Activated CD4-positive, alpha-beta memory T cell treated with anti-CD3 and anti-CD28 coated beads, Interleukin-2, amount 10 ng/mL, durations not matched to agents 7 days and 5 days (primary cell): ENCODE measurements at regions not wholly inside any gene's neighbourhood (a gene's known extent, or its start where the extent isn't known, plus 50 kb on each side); places are given as distances from the start of the nearest gene placed in this dataset.

ENCODE experiments used
- CTCF ChIA-PET: fragments of 350-600 bp; sonication (Branson Sonifier 250); formaldehyde crosslinking; loops from one replicate; lab custom pipeline; 2021; ENCODE audit warnings: antibody characterized with exemption, inconsistent platforms; lab: Charles Lee
- POLR2A ChIA-PET: fragments of 350-600 bp; sonication (Branson Sonifier 250); formaldehyde crosslinking; loops from one replicate; lab custom pipeline; 2021; ENCODE audit warnings: antibody characterized with exemption; lab: Charles Lee
- DNase-seq: peaks from one replicate; pipeline ENCODE4 v3.0.0-alpha.2; 2020
- H3K27ac Mint-ChIP-seq: one replicate; pipeline ENCODE4 v1.8.0; 2021; ENCODE audit warnings: mild to moderate bottlenecking, mixed read lengths
- H3K27me3 Mint-ChIP-seq: one replicate; pipeline ENCODE4 v1.8.0; 2021; ENCODE audit warnings: mixed read lengths
- H3K36me3 Mint-ChIP-seq: one replicate; pipeline ENCODE4 v1.8.0; 2021; ENCODE audit warnings: low read depth, mixed read lengths
- H3K4me1 Mint-ChIP-seq: one replicate; pipeline ENCODE4 v1.8.0; 2021; ENCODE audit warnings: mixed read lengths
- H3K4me3 Mint-ChIP-seq: one replicate; pipeline ENCODE4 v1.8.0; 2021; ENCODE audit warnings: mild to moderate bottlenecking, mixed read lengths
- H3K9me3 Mint-ChIP-seq: one replicate; pipeline ENCODE4 v1.8.0; 2021; ENCODE audit warnings: mixed read lengths

DNA sequence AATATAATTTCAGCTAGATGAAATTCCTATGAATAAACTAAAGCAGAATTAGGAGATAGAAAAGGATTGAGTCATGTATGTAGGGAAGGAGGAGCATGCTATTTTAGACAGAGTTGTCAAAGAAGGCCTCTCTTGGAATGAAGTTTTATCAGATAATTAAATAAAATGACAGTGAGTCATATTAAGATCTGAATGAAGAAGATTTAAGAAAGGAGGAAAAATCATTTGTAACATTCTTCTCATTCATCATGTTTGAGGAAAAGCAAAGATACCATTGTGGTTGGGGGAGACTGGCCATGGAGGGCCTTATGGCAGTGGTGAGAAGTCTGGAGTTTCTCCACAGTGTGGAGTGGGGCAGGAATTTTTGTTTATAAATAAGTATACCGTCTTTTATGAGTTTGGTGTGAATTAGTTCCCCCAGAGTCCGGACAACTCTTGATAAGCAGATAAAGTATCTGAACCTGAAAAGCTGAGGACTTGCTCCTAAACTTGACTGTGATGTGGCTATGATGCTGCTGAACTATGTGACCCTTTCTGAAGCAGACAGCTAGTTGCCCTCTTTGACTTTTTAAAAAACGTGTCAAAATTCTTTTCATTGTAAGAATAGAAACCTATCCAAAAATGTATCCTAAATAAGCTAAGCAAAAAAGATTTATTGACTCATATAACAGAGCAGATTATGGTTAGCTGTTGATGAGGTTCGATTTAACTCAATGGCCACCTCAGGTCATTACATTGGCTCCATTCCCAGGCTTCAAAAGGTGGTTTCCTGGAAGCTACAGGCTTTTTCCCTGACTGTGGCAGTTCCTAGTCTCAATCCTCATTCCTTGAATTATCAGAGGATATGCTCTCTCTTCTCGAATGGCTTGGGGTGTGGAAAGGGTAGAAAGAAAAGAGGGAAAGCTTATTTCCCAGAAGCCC, 90.8 kb downstream of the LHX9 start:
- Mint-ChIP-seq H3K4me1 (no peaks in the 10 kb centered on the region), H3K36me3 (peaks cover 13% of the 10 kb centered on the region), H3K4me3 (no peak overlapping the region), H3K27me3 (peaks cover 6% of the 10 kb centered on the region), H3K27ac (no peak overlapping the region), H3K9me3 (peaks cover 22% of the 10 kb centered on the region)
- ChIA-PET CTCF (no interaction called here), POLR2A (no interaction called here)
- no peak for DNase-seq

DNA sequence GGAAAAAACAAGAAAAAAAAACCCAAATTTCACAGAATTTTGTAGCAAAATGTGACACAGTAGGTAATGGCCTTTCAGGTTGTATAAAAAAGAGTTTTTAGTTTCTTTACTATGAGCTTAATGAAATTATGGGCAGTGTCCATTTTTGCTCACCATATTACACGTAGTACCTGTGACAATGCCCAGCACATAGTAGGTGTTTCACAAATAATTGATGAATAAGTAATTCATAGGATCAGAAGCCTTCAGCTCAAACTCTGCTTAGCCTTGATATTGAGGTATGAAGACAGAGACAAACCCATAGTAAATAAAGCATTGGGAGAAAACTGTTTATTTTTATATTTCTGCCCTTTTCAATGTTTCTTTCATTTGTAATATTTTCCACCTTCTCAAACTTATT, 97.2 kb downstream of the LHX9 start:
- POLR2A ChIA-PET = interaction anchor here (0.8 kb wide), 1 partner anchor 97 kb away, joined by 3 read pairs; the partner anchor contains the start of gene LHX9
- Mint-ChIP-seq H3K9me3 (peaks cover 15% of the 10 kb centered on the region), H3K27me3 (peaks cover 2% of the 10 kb centered on the region), H3K36me3 (peaks cover 2% of the 10 kb centered on the region), H3K4me3 (no peak overlapping the region), H3K27ac (no peak overlapping the region), H3K4me1 (no peaks in the 10 kb centered on the region)
- no peak for DNase-seq
- CTCF ChIA-PET = no interaction called here

GRCh38 chr1:198015309-198015708, 98.1 kb downstream of the LHX9 start:
- H3K27me3 Mint-ChIP-seq = peaks cover 2% of the 10 kb centered on the region
- H3K36me3 Mint-ChIP-seq = no peaks in the 10 kb centered on the region
- no peak overlapping the region for H3K27ac Mint-ChIP-seq
- POLR2A ChIA-PET = interaction anchor here (0.8 kb wide), 1 partner anchor 98 kb away, joined by 3 read pairs; the partner anchor contains the start of gene LHX9
- CTCF ChIA-PET = no interaction called here
- no peak overlapping the region for H3K4me3 Mint-ChIP-seq
- H3K4me1 Mint-ChIP-seq = no peaks in the 10 kb centered on the region
- peaks cover 7% of the 10 kb centered on the region for H3K9me3 Mint-ChIP-seq
- no peak for DNase-seq

DNA sequence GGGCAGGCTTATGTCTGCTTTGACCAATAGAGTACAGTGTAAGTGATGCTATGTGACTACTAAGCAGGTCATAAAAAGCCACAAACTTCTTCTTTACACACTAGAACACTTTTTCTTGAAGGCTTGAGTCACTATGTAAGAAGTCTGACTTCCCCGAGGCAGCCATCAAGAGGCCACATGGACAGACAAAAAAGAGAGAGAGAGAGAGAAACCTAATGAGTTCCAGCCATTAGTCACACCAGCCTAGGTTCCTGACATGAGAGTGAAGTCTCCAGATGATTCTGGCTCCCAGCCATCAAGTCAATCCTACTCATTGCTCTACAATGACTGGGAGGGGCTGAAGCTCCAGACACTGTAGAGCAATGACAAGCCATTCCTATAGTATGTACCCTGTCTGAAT, 101.4 kb downstream of the LHX9 start:
- no peaks in the 10 kb centered on the region for H3K9me3 Mint-ChIP-seq
- DNase-seq = no peak
- POLR2A ChIA-PET = no interaction called here

DNA sequence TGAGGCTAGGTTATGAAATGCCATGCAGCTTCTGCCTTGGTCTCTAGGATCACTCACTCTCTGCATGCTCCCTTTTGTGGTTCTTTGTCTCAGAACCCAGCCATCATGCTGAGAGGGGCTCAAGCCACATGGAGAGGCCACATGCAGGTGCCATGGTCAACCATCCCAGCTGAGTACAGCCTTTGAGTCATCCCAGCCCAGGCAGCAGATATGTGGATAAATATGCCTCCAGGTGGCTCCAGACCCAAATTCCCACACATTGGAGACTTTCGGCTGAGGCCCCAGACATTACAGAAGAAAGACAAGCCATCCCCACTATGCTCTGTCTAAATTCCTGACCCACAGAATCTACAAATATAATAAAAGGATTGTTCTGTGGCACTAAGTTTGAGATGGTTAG, 102.0 kb downstream of the LHX9 start:
- H3K4me1 Mint-ChIP-seq = no peaks in the 10 kb centered on the region
- CTCF ChIA-PET = no interaction called here
- no peaks in the 10 kb centered on the region for H3K9me3 Mint-ChIP-seq
- H3K27ac Mint-ChIP-seq = no peak overlapping the region
- H3K27me3 Mint-ChIP-seq = peaks cover 1% of the 10 kb centered on the region
- H3K4me3 Mint-ChIP-seq = no peak overlapping the region
- no peaks in the 10 kb centered on the region for H3K36me3 Mint-ChIP-seq
- no peak for DNase-seq
- POLR2A ChIA-PET = no interaction called here

More for the DNA sequence above, 101.4 kb downstream of the LHX9 start:
- no peaks in the 10 kb centered on the region for H3K36me3 Mint-ChIP-seq
- CTCF ChIA-PET = no interaction called here
- H3K27ac Mint-ChIP-seq = no peak overlapping the region
- H3K4me3 Mint-ChIP-seq = no peak overlapping the region
- no peaks in the 10 kb centered on the region for H3K4me1 Mint-ChIP-seq
- peaks cover 1% of the 10 kb centered on the region for H3K27me3 Mint-ChIP-seq

GRCh38 chr1:198024336-198024735, 107.2 kb downstream of the LHX9 start:
- no peak overlapping the region for H3K27ac Mint-ChIP-seq
- no peak for DNase-seq
- H3K36me3 Mint-ChIP-seq = no peaks in the 10 kb centered on the region
- ChIA-PET CTCF (no interaction called here), POLR2A (no interaction called here)
- H3K27me3 Mint-ChIP-seq = peaks cover 6% of the 10 kb centered on the region
- no peak overlapping the region for H3K4me3 Mint-ChIP-seq
- H3K9me3 Mint-ChIP-seq = no peaks in the 10 kb centered on the region
- no peaks in the 10 kb centered on the region for H3K4me1 Mint-ChIP-seq

- CTCF ChIA-PET = no interaction called here
Measured at GRCh38 chr1:198024782-198025181, 107.6 kb downstream of the LHX9 start.

GRCh38 chr1:198030682-198031081, 113.5 kb downstream of the LHX9 start:
- Mint-ChIP-seq H3K9me3 (no peaks in the 10 kb centered on the region), H3K4me3 (no peak overlapping the region), H3K27ac (no peak overlapping the region), H3K36me3 (no peaks in the 10 kb centered on the region), H3K4me1 (peaks cover 6% of the 10 kb centered on the region), H3K27me3 (peaks cover 5% of the 10 kb centered on the region)
- ChIA-PET CTCF (interaction anchor here (1.0 kb wide), 1 partner anchor 13 kb away, joined by 3 read pairs; no protein-coding TSS in a partner anchor), POLR2A (no interaction called here)
- no peak for DNase-seq

More at GRCh38 chr1:198024782-198025181, 107.6 kb downstream of the LHX9 start:
- POLR2A ChIA-PET = no interaction called here
- no peak overlapping the region for H3K27ac Mint-ChIP-seq
- no peaks in the 10 kb centered on the region for H3K9me3 Mint-ChIP-seq
- H3K27me3 Mint-ChIP-seq = peaks cover 6% of the 10 kb centered on the region
- no peak for DNase-seq
- no peak overlapping the region for H3K4me3 Mint-ChIP-seq
- no peaks in the 10 kb centered on the region for H3K4me1 Mint-ChIP-seq
- H3K36me3 Mint-ChIP-seq = no peaks in the 10 kb centered on the region

- Mint-ChIP-seq H3K27ac (no peak overlapping the region), H3K36me3 (no peaks in the 10 kb centered on the region), H3K9me3 (no peaks in the 10 kb centered on the region), H3K4me1 (peaks cover 6% of the 10 kb centered on the region), H3K4me3 (no peak overlapping the region), H3K27me3 (peaks cover 5% of the 10 kb centered on the region)
- DNase-seq = no peak
- CTCF ChIA-PET = interaction anchor here (1.0 kb wide), 1 partner anchor 13 kb away, joined by 3 read pairs; no protein-coding TSS in a partner anchor
- POLR2A ChIA-PET = no interaction called here
Measured at GRCh38 chr1:198031086-198031485, 113.9 kb downstream of the LHX9 start.

DNA sequence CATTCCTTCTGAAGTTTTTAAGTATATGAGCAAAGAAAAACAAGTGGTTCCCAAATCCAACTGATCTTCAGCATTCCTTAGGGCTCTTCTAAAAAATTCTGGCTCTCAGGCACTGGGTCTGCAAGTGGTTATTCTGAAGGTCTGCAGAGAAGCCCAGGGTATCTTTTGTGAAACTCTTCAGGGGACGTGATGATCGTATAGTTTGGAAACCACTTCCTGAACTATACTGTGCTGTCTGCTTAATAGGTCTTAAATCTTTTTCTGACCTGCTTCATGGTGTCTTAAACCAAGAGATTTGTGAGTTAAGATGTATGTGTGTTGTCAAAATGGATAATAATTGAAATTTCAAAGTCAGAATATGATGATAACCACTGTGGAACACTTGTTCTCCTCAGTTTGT, 115.5 kb downstream of the LHX9 start:
- Mint-ChIP-seq H3K36me3 (no peaks in the 10 kb centered on the region), H3K27me3 (peaks cover 3% of the 10 kb centered on the region), H3K9me3 (no peaks in the 10 kb centered on the region), H3K4me3 (no peak overlapping the region), H3K27ac (no peak overlapping the region), H3K4me1 (peaks cover 6% of the 10 kb centered on the region)
- POLR2A ChIA-PET = no interaction called here
- CTCF ChIA-PET = no interaction called here
- no peak for DNase-seq

DNA sequence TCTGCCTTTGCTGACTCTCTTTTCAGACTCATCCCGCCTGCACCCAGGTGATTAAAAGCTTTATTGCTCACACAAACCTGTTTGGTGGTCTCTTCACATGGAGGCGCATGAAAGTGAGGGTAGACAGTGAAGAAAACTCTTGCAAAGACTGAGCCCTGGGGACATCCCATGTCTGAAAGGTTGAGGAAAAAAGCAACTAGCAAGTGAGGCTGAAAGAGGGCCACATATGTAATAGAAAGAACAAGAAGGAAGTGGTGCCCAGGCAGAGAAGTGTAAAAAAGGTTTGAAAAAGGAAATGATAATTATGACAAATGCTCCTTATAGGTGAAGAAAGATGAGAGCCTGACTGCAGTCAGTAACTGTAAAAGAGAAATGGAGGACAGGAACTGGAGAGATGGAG, 115.9 kb upstream of the NEK7 start:
- Mint-ChIP-seq H3K9me3 (peaks cover 1% of the 10 kb centered on the region), H3K36me3 (no peaks in the 10 kb centered on the region), H3K27me3 (peaks cover under 1% of the 10 kb centered on the region), H3K4me3 (no peak overlapping the region), H3K27ac (no peak overlapping the region), H3K4me1 (no peaks in the 10 kb centered on the region)
- DNase-seq = no peak
- CTCF ChIA-PET = no interaction called here
- POLR2A ChIA-PET = no interaction called here

- Mint-ChIP-seq H3K27ac (no peak overlapping the region), H3K27me3 (peaks cover 2% of the 10 kb centered on the region), H3K9me3 (peaks cover 10% of the 10 kb centered on the region), H3K36me3 (peaks cover 7% of the 10 kb centered on the region), H3K4me3 (no peak overlapping the region), H3K4me1 (peaks cover 3% of the 10 kb centered on the region)
- ChIA-PET CTCF (interaction anchor here (1.5 kb wide), 1 partner anchor 273 kb away, joined by 3 read pairs; no protein-coding TSS in a partner anchor), POLR2A (no interaction called here)
- DNase-seq = no peak
Measured at GRCh38 chr1:198042168-198042567, 114.6 kb upstream of the NEK7 start.

GRCh38 chr1:198047913-198048312, 108.9 kb upstream of the NEK7 start:
- peaks cover 25% of the 10 kb centered on the region for H3K4me1 Mint-ChIP-seq
- DNase-seq = peak; percentile 34
- peaks cover 35% of the 10 kb centered on the region for H3K36me3 Mint-ChIP-seq
- H3K27ac Mint-ChIP-seq = peak overlapping the region; percentile 80
- ChIA-PET CTCF (no interaction called here), POLR2A (no interaction called here)
- H3K4me3 Mint-ChIP-seq = peak overlapping the region; percentile 3
- H3K27me3 Mint-ChIP-seq = peaks cover 2% of the 10 kb centered on the region
- H3K9me3 Mint-ChIP-seq = peaks cover 36% of the 10 kb centered on the region
